ENCODE measurements at regions not wholly inside any gene's neighbourhood (a gene's known extent, or its start where the extent isn't known, plus 50 kb on each side); places are given as distances from the start of the nearest gene placed in this dataset.

DNA sequence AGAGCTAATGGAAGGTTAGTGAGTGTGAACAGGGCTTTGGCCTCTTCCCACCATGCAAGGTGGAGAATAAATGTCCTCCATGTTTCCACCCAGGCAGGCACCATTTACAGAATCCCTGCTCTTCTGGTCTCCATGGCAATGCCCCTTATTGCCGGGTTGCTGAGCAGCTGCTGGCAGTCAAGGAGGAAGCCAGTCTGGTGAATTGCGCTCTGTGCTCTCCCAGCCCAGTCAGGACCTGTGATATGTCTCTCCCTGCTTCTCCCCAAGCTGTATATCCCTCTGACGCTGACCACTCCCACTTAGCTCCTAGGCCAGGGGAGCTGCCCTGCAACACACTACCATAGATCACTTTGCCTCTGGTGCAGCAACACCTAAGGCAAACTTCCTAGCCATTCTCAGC lies 402.1 kb upstream of the ERCC4 start:
- no peak for TF ChIP-seq NRF1 (IDR thresholded peaks at IDR 0.05; ENCODE audit: low read depth, low read length)
- no peak for TF ChIP-seq CTCF (IDR thresholded peaks at IDR 0.05)
- TF ChIP-seq, protein P1, sequence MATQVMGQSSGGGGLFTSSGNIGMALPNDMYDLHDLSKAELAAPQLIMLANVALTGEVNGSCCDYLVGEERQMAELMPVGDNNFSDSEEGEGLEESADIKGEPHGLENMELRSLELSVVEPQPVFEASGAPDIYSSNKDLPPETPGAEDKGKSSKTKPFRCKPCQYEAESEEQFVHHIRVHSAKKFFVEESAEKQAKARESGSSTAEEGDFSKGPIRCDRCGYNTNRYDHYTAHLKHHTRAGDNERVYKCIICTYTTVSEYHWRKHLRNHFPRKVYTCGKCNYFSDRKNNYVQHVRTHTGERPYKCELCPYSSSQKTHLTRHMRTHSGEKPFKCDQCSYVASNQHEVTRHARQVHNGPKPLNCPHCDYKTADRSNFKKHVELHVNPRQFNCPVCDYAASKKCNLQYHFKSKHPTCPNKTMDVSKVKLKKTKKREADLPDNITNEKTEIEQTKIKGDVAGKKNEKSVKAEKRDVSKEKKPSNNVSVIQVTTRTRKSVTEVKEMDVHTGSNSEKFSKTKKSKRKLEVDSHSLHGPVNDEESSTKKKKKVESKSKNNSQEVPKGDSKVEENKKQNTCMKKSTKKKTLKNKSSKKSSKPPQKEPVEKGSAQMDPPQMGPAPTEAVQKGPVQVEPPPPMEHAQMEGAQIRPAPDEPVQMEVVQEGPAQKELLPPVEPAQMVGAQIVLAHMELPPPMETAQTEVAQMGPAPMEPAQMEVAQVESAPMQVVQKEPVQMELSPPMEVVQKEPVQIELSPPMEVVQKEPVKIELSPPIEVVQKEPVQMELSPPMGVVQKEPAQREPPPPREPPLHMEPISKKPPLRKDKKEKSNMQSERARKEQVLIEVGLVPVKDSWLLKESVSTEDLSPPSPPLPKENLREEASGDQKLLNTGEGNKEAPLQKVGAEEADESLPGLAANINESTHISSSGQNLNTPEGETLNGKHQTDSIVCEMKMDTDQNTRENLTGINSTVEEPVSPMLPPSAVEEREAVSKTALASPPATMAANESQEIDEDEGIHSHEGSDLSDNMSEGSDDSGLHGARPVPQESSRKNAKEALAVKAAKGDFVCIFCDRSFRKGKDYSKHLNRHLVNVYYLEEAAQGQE (IDR thresholded peaks at IDR 0.05; ENCODE audit: low read depth, low read length): no peak
- TF ChIP-seq MXI1 (IDR thresholded peaks at IDR 0.05; ENCODE audit: low read depth, low read length): no peak
- no peak for TF ChIP-seq TAF1 (IDR thresholded peaks at IDR 0.05; ENCODE audit: borderline replicate concordance, low read depth, low read length)
- TF ChIP-seq RCOR1 (IDR thresholded peaks at IDR 0.05; ENCODE audit: low read length): no peak
- no peak for TF ChIP-seq EZH2phosphoT487 (IDR thresholded peaks at IDR 0.05; ENCODE audit: borderline replicate concordance, low read depth)
- TF ChIP-seq, protein P2, sequence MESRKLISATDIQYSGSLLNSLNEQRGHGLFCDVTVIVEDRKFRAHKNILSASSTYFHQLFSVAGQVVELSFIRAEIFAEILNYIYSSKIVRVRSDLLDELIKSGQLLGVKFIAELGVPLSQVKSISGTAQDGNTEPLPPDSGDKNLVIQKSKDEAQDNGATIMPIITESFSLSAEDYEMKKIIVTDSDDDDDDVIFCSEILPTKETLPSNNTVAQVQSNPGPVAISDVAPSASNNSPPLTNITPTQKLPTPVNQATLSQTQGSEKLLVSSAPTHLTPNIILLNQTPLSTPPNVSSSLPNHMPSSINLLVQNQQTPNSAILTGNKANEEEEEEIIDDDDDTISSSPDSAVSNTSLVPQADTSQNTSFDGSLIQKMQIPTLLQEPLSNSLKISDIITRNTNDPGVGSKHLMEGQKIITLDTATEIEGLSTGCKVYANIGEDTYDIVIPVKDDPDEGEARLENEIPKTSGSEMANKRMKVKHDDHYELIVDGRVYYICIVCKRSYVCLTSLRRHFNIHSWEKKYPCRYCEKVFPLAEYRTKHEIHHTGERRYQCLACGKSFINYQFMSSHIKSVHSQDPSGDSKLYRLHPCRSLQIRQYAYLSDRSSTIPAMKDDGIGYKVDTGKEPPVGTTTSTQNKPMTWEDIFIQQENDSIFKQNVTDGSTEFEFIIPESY (IDR thresholded peaks at IDR 0.05; ENCODE audit: borderline replicate concordance, low read depth): no peak
- no peak for TF ChIP-seq IRF3 (IDR thresholded peaks at IDR 0.05; ENCODE audit: low read depth, low read length)
- TF ChIP-seq POLR2AphosphoS5 (IDR thresholded peaks at IDR 0.05; ENCODE audit: low read depth, low read length): no peak
- no peak for TF ChIP-seq GATA2 (CRISPR knock-in tag; IDR thresholded peaks at IDR 0.05)
- no peak for TF ChIP-seq EP300 (IDR thresholded peaks at IDR 0.05; ENCODE audit: borderline replicate concordance in 1 of 2, low read depth in 1 of 2, low read length in 1 of 2)
- TF ChIP-seq, protein P3, sequence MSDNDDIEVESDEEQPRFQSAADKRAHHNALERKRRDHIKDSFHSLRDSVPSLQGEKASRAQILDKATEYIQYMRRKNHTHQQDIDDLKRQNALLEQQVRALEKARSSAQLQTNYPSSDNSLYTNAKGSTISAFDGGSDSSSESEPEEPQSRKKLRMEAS (IDR thresholded peaks at IDR 0.05; ENCODE audit: low read depth): no peak

Data from SK-N-SH (cell line).